Lower lobe of right lung (tissue), 2 donors: ENCODE measurements at regions not wholly inside any gene's neighbourhood (a gene's known extent, or its start where the extent isn't known, plus 50 kb on each side); places are given as distances from the start of the nearest gene placed in this dataset.

Experiments used
- ATAC-seq, 2 donors: fragments of 200-7000 bp; cut with Tn5 transposase; one replicate each; pipeline ENCODE4 v1.9.1; 2020 to 2022; ENCODE audit warnings: mild to moderate bottlenecking in 2 of 2, moderate library complexity in 2 of 2
- DNase-seq: peaks from one replicate; pipeline ENCODE4 v3.0.0-alpha.2; 2020
- H3K27ac ChIP-seq: fragments of 200-600 bp; one replicate; pipeline ENCODE4 v1.8.0; 2022
- H3K27me3 ChIP-seq: fragments of 200-600 bp; one replicate; pipeline ENCODE4 v1.8.0; 2022; ENCODE audit warnings: low read depth
- H3K36me3 ChIP-seq: fragments of 200-600 bp; one replicate; pipeline ENCODE4 v1.8.0; 2022; ENCODE audit warnings: mild to moderate bottlenecking
- H3K4me1 ChIP-seq: fragments of 200-600 bp; one replicate; pipeline ENCODE4 v1.8.0; 2022
- H3K4me3 ChIP-seq: fragments of 200-600 bp; one replicate; pipeline ENCODE4 v1.8.0; 2022; ENCODE audit warnings: mild to moderate bottlenecking
- H3K9me3 ChIP-seq: fragments of 200-600 bp; one replicate; pipeline ENCODE4 v1.8.0; 2022
- intact Hi-C: fragments of 100-400 bp; cut with DNase I; formaldehyde crosslinking; loops from one replicate; pipeline ENCODE4 v1.11.0; 2022
- TF ChIP-seq, protein P1 (sequence below): fragments of 200-600 bp; IDR thresholded peaks from one replicate; pipeline ENCODE4 v1.8.0; 2022; ENCODE audit warnings: antibody characterized with exemption, mild to moderate bottlenecking
- donor health status: DM: no; HTN: yes; CAD: no; lungs with severe emphysema.

DNA sequence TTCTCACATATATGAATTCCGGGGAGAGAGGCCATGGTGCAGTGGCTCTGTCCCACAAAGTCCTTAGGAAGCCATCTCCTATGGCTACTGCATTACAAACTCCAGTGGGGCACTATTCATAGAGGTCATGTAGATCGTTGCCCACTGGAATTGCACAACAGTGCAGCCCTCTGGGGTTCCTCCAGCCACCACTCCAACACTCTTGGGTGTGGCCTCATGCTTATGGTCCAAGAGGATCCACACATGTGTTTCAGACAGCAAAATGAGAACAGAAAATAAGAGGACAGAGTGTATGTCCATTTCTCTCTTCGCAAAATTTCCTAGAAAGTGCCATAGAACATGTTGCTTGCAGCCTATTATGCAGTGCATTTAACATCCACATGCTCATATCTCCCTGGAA, 444.2 kb upstream of the FAM241A start:
- H3K27me3 ChIP-seq, result no peaks in the 10 kb centered on the region
- ATAC-seq (no peak), DNase-seq (no peak)
- no peaks in the 10 kb centered on the region for H3K9me3 ChIP-seq
- H3K4me1 ChIP-seq, result no peaks in the 10 kb centered on the region
- intact Hi-C loops, result no loop called here
- H3K36me3 ChIP-seq, result no peaks in the 10 kb centered on the region
- H3K27ac ChIP-seq, result no peak overlapping the region
- TF ChIP-seq, protein P1, sequence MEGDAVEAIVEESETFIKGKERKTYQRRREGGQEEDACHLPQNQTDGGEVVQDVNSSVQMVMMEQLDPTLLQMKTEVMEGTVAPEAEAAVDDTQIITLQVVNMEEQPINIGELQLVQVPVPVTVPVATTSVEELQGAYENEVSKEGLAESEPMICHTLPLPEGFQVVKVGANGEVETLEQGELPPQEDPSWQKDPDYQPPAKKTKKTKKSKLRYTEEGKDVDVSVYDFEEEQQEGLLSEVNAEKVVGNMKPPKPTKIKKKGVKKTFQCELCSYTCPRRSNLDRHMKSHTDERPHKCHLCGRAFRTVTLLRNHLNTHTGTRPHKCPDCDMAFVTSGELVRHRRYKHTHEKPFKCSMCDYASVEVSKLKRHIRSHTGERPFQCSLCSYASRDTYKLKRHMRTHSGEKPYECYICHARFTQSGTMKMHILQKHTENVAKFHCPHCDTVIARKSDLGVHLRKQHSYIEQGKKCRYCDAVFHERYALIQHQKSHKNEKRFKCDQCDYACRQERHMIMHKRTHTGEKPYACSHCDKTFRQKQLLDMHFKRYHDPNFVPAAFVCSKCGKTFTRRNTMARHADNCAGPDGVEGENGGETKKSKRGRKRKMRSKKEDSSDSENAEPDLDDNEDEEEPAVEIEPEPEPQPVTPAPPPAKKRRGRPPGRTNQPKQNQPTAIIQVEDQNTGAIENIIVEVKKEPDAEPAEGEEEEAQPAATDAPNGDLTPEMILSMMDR, result no peak
- no peak overlapping the region for H3K4me3 ChIP-seq

DNA sequence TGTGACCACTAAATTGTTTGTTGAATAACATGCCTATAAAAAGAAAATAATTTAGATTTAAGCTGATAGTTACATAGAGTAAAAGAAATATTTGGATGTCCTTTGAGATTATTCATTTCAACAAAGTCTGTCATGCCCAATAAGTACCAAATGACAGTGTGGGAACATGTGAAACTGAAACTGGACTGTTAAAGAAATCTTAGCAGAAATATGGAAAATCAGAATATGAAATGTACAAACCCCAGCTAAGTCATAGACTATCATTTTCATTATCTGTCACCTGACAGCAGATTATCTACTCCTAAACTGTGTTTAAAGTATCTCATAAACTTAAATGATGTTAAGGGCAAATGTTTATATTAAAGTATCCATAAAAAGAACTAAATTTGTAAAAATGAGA, 437.8 kb upstream of the FAM241A start:
- no peaks in the 10 kb centered on the region for H3K9me3 ChIP-seq
- no peak overlapping the region for H3K4me3 ChIP-seq
- intact Hi-C loops, result no loop called here
- H3K27ac ChIP-seq, result no peak overlapping the region
- ATAC-seq (no peak), DNase-seq (no peak)
- no peaks in the 10 kb centered on the region for H3K36me3 ChIP-seq
- H3K27me3 ChIP-seq, result no peaks in the 10 kb centered on the region
- TF ChIP-seq, protein P1, result no peak
- H3K4me1 ChIP-seq, result no peaks in the 10 kb centered on the region

DNA sequence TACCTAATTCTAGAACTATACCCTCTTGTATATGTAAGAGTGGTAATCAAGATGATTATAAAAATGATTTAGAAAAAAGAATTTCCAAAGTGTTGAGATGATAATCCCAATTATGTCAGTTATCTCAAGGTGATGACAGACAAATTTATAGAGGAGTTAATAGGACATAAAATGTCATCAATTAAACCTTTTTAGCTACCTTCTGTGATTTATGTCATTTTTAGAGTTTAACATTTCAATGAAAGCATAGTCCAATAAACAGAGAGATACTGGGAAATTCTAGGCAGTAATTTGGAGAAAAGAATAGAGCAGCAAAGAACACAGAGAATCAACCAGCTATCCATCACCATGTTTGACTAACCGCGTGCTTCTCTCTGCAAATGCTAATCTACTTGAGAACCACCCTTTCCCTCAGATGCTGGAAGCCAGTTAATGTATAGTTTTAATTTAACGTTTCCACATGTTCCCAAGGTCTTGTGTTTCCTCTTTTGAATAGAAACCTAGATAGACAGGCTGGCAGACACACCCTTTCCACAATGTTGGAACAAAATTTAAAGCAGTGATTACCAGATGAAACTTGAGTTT, 433.1 kb upstream of the FAM241A start:
- Histone ChIP-seq H3K4me1 (no peaks in the 10 kb centered on the region), H3K36me3 (no peaks in the 10 kb centered on the region), H3K27ac (no peak overlapping the region), H3K9me3 (no peaks in the 10 kb centered on the region), H3K27me3 (no peaks in the 10 kb centered on the region), H3K4me3 (no peak overlapping the region)
- TF ChIP-seq, protein P1, result no peak
- DNase-seq, result no peak
- intact Hi-C loops, result no loop called here
- no peak for ATAC-seq

DNA sequence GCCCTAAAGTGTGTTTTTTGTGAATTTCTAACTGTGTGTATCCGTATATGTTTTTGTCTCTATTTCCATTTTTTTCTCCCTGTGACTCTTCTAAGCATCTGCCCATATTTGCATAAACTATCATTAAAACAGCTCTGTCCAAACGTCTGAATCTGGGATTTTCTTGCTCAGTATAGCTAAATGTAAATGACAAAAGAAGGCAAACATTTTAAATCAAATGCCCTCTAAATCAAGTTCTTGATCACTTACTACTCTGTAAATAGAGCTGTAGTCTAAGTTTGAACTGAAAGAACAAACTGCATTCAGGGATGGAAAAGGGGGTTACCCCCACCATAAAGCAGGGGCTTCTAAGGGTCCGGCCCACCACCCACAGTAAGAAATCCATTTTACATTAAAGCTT, 432.0 kb upstream of the FAM241A start:
- no peaks in the 10 kb centered on the region for H3K27me3 ChIP-seq
- ATAC-seq (no peak), DNase-seq (no peak)
- TF ChIP-seq, protein P1, result no peak
- H3K36me3 ChIP-seq, result no peaks in the 10 kb centered on the region
- no peak overlapping the region for H3K27ac ChIP-seq
- H3K9me3 ChIP-seq, result no peaks in the 10 kb centered on the region
- intact Hi-C loops, result no loop called here
- no peaks in the 10 kb centered on the region for H3K4me1 ChIP-seq
- no peak overlapping the region for H3K4me3 ChIP-seq

DNA sequence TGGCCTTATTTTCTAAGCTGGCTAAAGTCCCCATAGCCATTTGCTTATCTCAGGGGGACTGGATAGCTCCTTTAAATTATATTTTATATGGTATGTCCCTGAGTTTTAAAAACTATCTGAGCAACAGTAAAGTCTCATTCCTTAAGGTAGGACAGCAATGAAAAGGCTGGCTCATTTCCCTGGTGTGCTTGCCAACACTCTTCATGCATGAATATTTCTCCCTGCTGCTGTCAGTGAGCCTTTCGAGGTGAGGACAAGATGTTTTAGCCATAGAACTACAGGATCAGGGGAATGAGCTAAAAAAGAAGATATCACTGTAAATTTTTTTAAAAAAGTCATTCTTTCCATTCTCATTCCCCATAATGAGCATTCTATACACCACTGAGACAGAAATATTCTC, 427.3 kb upstream of the FAM241A start:
- TF ChIP-seq, protein P1, result no peak
- intact Hi-C loops, result no loop called here

More for the DNA sequence above, 427.3 kb upstream of the FAM241A start:
- no peaks in the 10 kb centered on the region for H3K9me3 ChIP-seq
- ATAC-seq, result no peak
- H3K4me1 ChIP-seq, result no peaks in the 10 kb centered on the region
- no peak overlapping the region for H3K27ac ChIP-seq
- no peak overlapping the region for H3K4me3 ChIP-seq
- H3K27me3 ChIP-seq, result no peaks in the 10 kb centered on the region
- no peak for DNase-seq
- H3K36me3 ChIP-seq, result no peaks in the 10 kb centered on the region
